SH-SY5Y (cell line): ENCODE measurements at regions not wholly inside any gene's neighbourhood (a gene's known extent, or its start where the extent isn't known, plus 50 kb on each side); places are given as distances from the start of the nearest gene placed in this dataset.

Experiments
- GATA2 ChIP-seq: IDR thresholded peaks from 2 replicates; pipeline ENCODE4 v1.6.1; 2011; ENCODE audit warnings: mild to moderate bottlenecking, low read depth, low read length
- GATA3 ChIP-seq: IDR thresholded peaks from 2 replicates; pipeline ENCODE4 v1.6.1; 2011; ENCODE audit warnings: low read depth, mild to moderate bottlenecking, low read length, moderate library complexity

DNA sequence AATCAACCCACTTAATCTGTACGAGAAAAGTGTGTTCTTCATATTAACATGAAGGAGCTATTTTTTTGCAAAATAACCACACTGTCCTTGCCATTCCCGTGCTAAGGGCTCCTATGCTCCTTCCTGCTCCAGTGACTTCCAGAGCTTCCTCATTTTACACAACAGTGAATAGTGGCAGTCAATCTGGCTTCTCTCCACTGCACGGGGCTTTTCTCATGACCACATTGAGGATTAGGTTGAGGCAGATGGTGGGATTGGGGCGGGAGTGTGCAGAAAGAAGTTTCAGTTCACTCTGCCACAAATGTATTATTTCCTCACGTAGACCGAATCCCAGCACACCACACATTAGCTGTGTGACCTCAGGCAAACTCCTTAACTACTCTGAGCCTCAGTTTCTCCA, 235.1 kb downstream of the ARHGAP12 start:
- TF ChIP-seq GATA2, result no peak
- TF ChIP-seq GATA3, result no peak
